OCI-LY1 (cell line): ENCODE measurements at regions not wholly inside any gene's neighbourhood (a gene's known extent, or its start where the extent isn't known, plus 50 kb on each side); places are given as distances from the start of the nearest gene placed in this dataset.

ENCODE experiments used
- EZH2 ChIP-seq: fragments of 200-600 bp; sonication (generic), shearing (Covaris generic); IDR thresholded peaks from 2 replicates; pipeline ENCODE4 v1.8.0; 2017; ENCODE audit warnings: borderline replicate concordance, mixed run types, mild to moderate bottlenecking, antibody characterized with exemption, low read length, moderate library complexity, mixed read lengths
- TF ChIP-seq, protein P1 (sequence below): fragments of 200-600 bp; sonication (generic), shearing (Covaris generic); IDR thresholded peaks from 2 replicates; pipeline ENCODE4 v1.5.1; 2017; ENCODE audit warnings: mild to moderate bottlenecking, antibody characterized with exemption, low read length, moderate library complexity, mixed read lengths

DNA sequence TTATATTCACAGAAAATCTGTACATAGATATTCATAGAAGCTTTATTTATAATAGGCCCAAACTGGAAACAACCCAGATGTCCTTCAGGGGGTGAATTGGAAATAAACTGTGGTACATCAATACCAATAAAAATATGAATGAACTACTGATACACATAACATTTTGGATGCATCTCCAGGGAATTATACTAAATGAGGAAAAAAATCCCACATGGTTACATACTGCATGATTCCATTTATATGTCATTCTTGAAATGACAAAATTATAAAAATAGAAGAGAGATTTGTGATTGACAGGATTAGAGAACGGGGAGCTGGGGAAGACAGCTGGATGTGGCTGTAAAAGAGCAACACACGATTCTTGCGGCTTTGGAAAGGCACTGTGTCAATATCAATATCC, 435.0 kb downstream of the TMEM182 start:
- TF ChIP-seq, protein P1, sequence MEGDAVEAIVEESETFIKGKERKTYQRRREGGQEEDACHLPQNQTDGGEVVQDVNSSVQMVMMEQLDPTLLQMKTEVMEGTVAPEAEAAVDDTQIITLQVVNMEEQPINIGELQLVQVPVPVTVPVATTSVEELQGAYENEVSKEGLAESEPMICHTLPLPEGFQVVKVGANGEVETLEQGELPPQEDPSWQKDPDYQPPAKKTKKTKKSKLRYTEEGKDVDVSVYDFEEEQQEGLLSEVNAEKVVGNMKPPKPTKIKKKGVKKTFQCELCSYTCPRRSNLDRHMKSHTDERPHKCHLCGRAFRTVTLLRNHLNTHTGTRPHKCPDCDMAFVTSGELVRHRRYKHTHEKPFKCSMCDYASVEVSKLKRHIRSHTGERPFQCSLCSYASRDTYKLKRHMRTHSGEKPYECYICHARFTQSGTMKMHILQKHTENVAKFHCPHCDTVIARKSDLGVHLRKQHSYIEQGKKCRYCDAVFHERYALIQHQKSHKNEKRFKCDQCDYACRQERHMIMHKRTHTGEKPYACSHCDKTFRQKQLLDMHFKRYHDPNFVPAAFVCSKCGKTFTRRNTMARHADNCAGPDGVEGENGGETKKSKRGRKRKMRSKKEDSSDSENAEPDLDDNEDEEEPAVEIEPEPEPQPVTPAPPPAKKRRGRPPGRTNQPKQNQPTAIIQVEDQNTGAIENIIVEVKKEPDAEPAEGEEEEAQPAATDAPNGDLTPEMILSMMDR: no peak
- no peak for TF ChIP-seq EZH2
